ENCODE measurements at regions not wholly inside any gene's neighbourhood (a gene's known extent, or its start where the extent isn't known, plus 50 kb on each side); places are given as distances from the start of the nearest gene placed in this dataset.

GRCh38 chr5:19401032-19401431 lies 587.0 kb downstream of the CDH18 start:
- Histone ChIP-seq H3K27ac (ENCODE audit: low read length) (no peak overlapping the region), H3K27me3 (ENCODE audit: insufficient read depth, low read length, poor library complexity) (no peaks in the 10 kb centered on the region), H3K9ac (ENCODE audit: low read depth, low read length) (no peak overlapping the region), H3K4me2 (ENCODE audit: insufficient read depth, low read length) (no peak overlapping the region), H3K4me3 (ENCODE audit: low read depth in 1 of 2, low read length in 2 of 2) (no peak overlapping the region), H3K36me3 (ENCODE audit: insufficient read depth, low read length) (no peaks in the 10 kb centered on the region), H3K4me1 (ENCODE audit: insufficient read depth, low read length) (no peaks in the 10 kb centered on the region), H3K79me2 (ENCODE audit: insufficient read depth, low read length) (no peaks in the 10 kb centered on the region), H3K9me3 (ENCODE audit: insufficient read depth, low read length, severe bottlenecking) (no peaks in the 10 kb centered on the region), H4K20me1 (ENCODE audit: insufficient read depth, low read length) (no peaks in the 10 kb centered on the region), H2AFZ (ENCODE audit: low read depth, low read length) (no peak overlapping the region)
- no peak for ATAC-seq (ENCODE audit: insufficient read depth, low read depth)
- TF ChIP-seq, protein P1, sequence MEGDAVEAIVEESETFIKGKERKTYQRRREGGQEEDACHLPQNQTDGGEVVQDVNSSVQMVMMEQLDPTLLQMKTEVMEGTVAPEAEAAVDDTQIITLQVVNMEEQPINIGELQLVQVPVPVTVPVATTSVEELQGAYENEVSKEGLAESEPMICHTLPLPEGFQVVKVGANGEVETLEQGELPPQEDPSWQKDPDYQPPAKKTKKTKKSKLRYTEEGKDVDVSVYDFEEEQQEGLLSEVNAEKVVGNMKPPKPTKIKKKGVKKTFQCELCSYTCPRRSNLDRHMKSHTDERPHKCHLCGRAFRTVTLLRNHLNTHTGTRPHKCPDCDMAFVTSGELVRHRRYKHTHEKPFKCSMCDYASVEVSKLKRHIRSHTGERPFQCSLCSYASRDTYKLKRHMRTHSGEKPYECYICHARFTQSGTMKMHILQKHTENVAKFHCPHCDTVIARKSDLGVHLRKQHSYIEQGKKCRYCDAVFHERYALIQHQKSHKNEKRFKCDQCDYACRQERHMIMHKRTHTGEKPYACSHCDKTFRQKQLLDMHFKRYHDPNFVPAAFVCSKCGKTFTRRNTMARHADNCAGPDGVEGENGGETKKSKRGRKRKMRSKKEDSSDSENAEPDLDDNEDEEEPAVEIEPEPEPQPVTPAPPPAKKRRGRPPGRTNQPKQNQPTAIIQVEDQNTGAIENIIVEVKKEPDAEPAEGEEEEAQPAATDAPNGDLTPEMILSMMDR (IDR thresholded peaks at IDR 0.05; ENCODE audit: borderline replicate concordance, extremely low read depth, low read length, poor library complexity, severe bottlenecking): no peak
- no peak for TF ChIP-seq EZH2 (IDR thresholded peaks at IDR 0.05; ENCODE audit: borderline replicate concordance, low read depth, low read length, severe bottlenecking)
- no peak for DNase-seq

GRCh38 chr5:19406576-19407365 lies 581.2 kb downstream of the CDH18 start:
- Histone ChIP-seq H3K4me1 (ENCODE audit: insufficient read depth, low read length) (no peaks in the 10 kb centered on the region), H3K27me3 (ENCODE audit: insufficient read depth, low read length, poor library complexity) (no peaks in the 10 kb centered on the region), H3K36me3 (ENCODE audit: insufficient read depth, low read length) (no peaks in the 10 kb centered on the region), H3K4me3 (ENCODE audit: low read depth in 1 of 2, low read length in 2 of 2) (no peak overlapping the region), H2AFZ (ENCODE audit: low read depth, low read length) (no peak overlapping the region), H3K4me2 (ENCODE audit: insufficient read depth, low read length) (no peak overlapping the region), H3K9me3 (ENCODE audit: insufficient read depth, low read length, severe bottlenecking) (no peaks in the 10 kb centered on the region), H3K9ac (ENCODE audit: low read depth, low read length) (no peak overlapping the region), H3K27ac (ENCODE audit: low read length) (no peak overlapping the region), H3K79me2 (ENCODE audit: insufficient read depth, low read length) (no peaks in the 10 kb centered on the region), H4K20me1 (ENCODE audit: insufficient read depth, low read length) (no peaks in the 10 kb centered on the region)
- ATAC-seq (ENCODE audit: insufficient read depth, low read depth): no peak
- no peak for DNase-seq
- TF ChIP-seq, protein P1 (IDR thresholded peaks at IDR 0.05; ENCODE audit: borderline replicate concordance, extremely low read depth, low read length, poor library complexity, severe bottlenecking): no peak
- no peak for TF ChIP-seq EZH2 (IDR thresholded peaks at IDR 0.05; ENCODE audit: borderline replicate concordance, low read depth, low read length, severe bottlenecking)

GRCh38 chr5:19408149-19408548 lies 579.9 kb downstream of the CDH18 start:
- H3K79me2 ChIP-seq (ENCODE audit: insufficient read depth, low read length): no peaks in the 10 kb centered on the region
- no peak overlapping the region for H3K4me2 ChIP-seq (ENCODE audit: insufficient read depth, low read length)
- H3K9ac ChIP-seq (ENCODE audit: low read depth, low read length): no peak overlapping the region
- no peak for TF ChIP-seq EZH2 (IDR thresholded peaks at IDR 0.05; ENCODE audit: borderline replicate concordance, low read depth, low read length, severe bottlenecking)
- TF ChIP-seq, protein P1 (IDR thresholded peaks at IDR 0.05; ENCODE audit: borderline replicate concordance, extremely low read depth, low read length, poor library complexity, severe bottlenecking): no peak
- H3K4me3 ChIP-seq (ENCODE audit: low read depth in 1 of 2, low read length in 2 of 2): no peak overlapping the region
- DNase-seq: no peak
- ATAC-seq (ENCODE audit: insufficient read depth, low read depth): no peak
- H3K36me3 ChIP-seq (ENCODE audit: insufficient read depth, low read length): no peaks in the 10 kb centered on the region
- H3K4me1 ChIP-seq (ENCODE audit: insufficient read depth, low read length): no peaks in the 10 kb centered on the region
- H2AFZ ChIP-seq (ENCODE audit: low read depth, low read length): no peak overlapping the region
- H3K27ac ChIP-seq (ENCODE audit: low read length): no peak overlapping the region
- no peaks in the 10 kb centered on the region for H4K20me1 ChIP-seq (ENCODE audit: insufficient read depth, low read length)
- H3K9me3 ChIP-seq (ENCODE audit: insufficient read depth, low read length, severe bottlenecking): no peaks in the 10 kb centered on the region
- H3K27me3 ChIP-seq (ENCODE audit: insufficient read depth, low read length, poor library complexity): no peaks in the 10 kb centered on the region

All from DND-41 (cell line).